Hypothalamus (tissue), 51 donors: ENCODE measurements at regions not wholly inside any gene's neighbourhood (a gene's known extent, or its start where the extent isn't known, plus 50 kb on each side); places are given as distances from the start of the nearest gene placed in this dataset.
"Not testable (repeated sequence)": the region's sequence is repeated elsewhere in the genome, so short reads cannot be mapped to it uniquely, and the experiment has no call there.

ENCODE experiments used
- DNase-seq, 51 donors: peaks; one replicate each; lab custom pipeline; 2025; lab: John Stamatoyannopoulos, UW

- no peak for DNase-seq
These were observed 57.9 kb downstream of the DNAJB9 start for GRCh38 chr7:108627476-108628051.

GRCh38 chr7:108628678-108629077 is 59.0 kb downstream of the DNAJB9 start:
- no peak for DNase-seq

- DNase-seq = peak in 29 of 51 donors; percentile 1 to 61 (median 21)
These were observed 60.2 kb downstream of the DNAJB9 start for GRCh38 chr7:108629651-108630400.

GRCh38 chr7:108634036-108634435 is 64.4 kb downstream of the DNAJB9 start:
- DNase-seq = no peak

- no peak for DNase-seq
These were observed 64.9 kb downstream of the DNAJB9 start for GRCh38 chr7:108634535-108634934.

GRCh38 chr7:108637049-108637621 is 67.5 kb downstream of the DNAJB9 start:
- DNase-seq = no peak

- no peak for DNase-seq
These were observed 72.5 kb downstream of the DNAJB9 start for GRCh38 chr7:108642126-108642525.

- DNase-seq = no peak
These were observed 73.5 kb downstream of the DNAJB9 start for GRCh38 chr7:108643136-108643535.

- no peak for DNase-seq
These were observed 79.3 kb downstream of the DNAJB9 start for GRCh38 chr7:108648989-108649388.

- no peak for DNase-seq
These were observed 80.8 kb downstream of the DNAJB9 start for GRCh38 chr7:108650467-108650866.

GRCh38 chr7:108652886-108653285 is 83.2 kb downstream of the DNAJB9 start:
- DNase-seq = no peak

GRCh38 chr7:108653526-108653925 is 83.9 kb downstream of the DNAJB9 start:
- no peak for DNase-seq

- not testable (repeated sequence) for DNase-seq
These were observed 87.6 kb downstream of the DNAJB9 start for GRCh38 chr7:108657140-108657726.

- DNase-seq = no peak
These were observed 89.6 kb downstream of the DNAJB9 start for GRCh38 chr7:108659261-108659660.

GRCh38 chr7:108659867-108660266 is 90.2 kb downstream of the DNAJB9 start:
- DNase-seq = no peak

- no peak for DNase-seq
These were observed 90.8 kb downstream of the DNAJB9 start for GRCh38 chr7:108660465-108660864.

GRCh38 chr7:108662783-108663362 is 93.2 kb downstream of the DNAJB9 start:
- DNase-seq = no peak

- DNase-seq = no peak
These were observed 94.0 kb downstream of the DNAJB9 start for GRCh38 chr7:108663701-108664100.

- DNase-seq = no peak
These were observed 97.5 kb downstream of the DNAJB9 start for GRCh38 chr7:108667216-108667615.

GRCh38 chr7:108669958-108670357 is 100.3 kb downstream of the DNAJB9 start:
- no peak for DNase-seq

GRCh38 chr7:108673699-108674098 is 104.0 kb downstream of the DNAJB9 start:
- not testable (repeated sequence) for DNase-seq
